SHP77 treated with DMSO at 0.1 percent for 48 hours (cell line): ENCODE measurements at regions not wholly inside any gene's neighbourhood (a gene's known extent, or its start where the extent isn't known, plus 50 kb on each side); places are given as distances from the start of the nearest gene placed in this dataset.

Experiments used
- DNase-seq: peaks from one replicate; lab custom pipeline; 2025; lab: John Stamatoyannopoulos, UW

- no peak for DNase-seq
These were observed 53.0 kb upstream of the RAB18 start for GRCh38 chr10:27451054-27451453.

GRCh38 chr10:27450225-27450624 lies 53.9 kb upstream of the RAB18 start:
- no peak for DNase-seq

- DNase-seq: no peak
These were observed 54.5 kb upstream of the RAB18 start for GRCh38 chr10:27449571-27449970.

GRCh38 chr10:27448921-27449320 lies 55.2 kb upstream of the RAB18 start:
- no peak for DNase-seq

GRCh38 chr10:27447540-27447939 lies 56.6 kb upstream of the RAB18 start:
- no peak for DNase-seq

- DNase-seq: no peak
These were observed 57.8 kb upstream of the RAB18 start for GRCh38 chr10:27446091-27446918.

- no peak for DNase-seq
These were observed 59.0 kb upstream of the RAB18 start for GRCh38 chr10:27445070-27445469.

GRCh38 chr10:27440478-27440877 lies 63.6 kb upstream of the RAB18 start:
- no peak for DNase-seq

GRCh38 chr10:27440021-27440420 lies 64.1 kb upstream of the RAB18 start:
- no peak for DNase-seq

GRCh38 chr10:27439101-27439500 lies 65.0 kb upstream of the RAB18 start:
- DNase-seq: no peak

GRCh38 chr10:27437775-27438174 lies 66.3 kb upstream of the RAB18 start:
- no peak for DNase-seq

GRCh38 chr10:27436710-27437109 lies 67.4 kb upstream of the RAB18 start:
- DNase-seq: no peak

GRCh38 chr10:27433976-27434375 lies 70.1 kb upstream of the RAB18 start:
- no peak for DNase-seq

- DNase-seq: no peak
These were observed 77.1 kb upstream of the RAB18 start for GRCh38 chr10:27426948-27427467.

- DNase-seq: no peak
These were observed 90.2 kb upstream of the RAB18 start for GRCh38 chr10:27413831-27414348.

- no peak for DNase-seq
These were observed 90.7 kb upstream of the RAB18 start for GRCh38 chr10:27413387-27413786.

GRCh38 chr10:27410153-27410552 lies 94.0 kb upstream of the RAB18 start:
- no peak for DNase-seq

GRCh38 chr10:27407271-27407670 lies 96.8 kb upstream of the RAB18 start:
- DNase-seq: no peak

- no peak for DNase-seq
These were observed 104.2 kb upstream of the RAB18 start for GRCh38 chr10:27399871-27400270.

- no peak for DNase-seq
These were observed 110.1 kb upstream of the RAB18 start for GRCh38 chr10:27393961-27394360.

- no peak for DNase-seq
These were observed 111.5 kb upstream of the RAB18 start for GRCh38 chr10:27392606-27393005.

- DNase-seq: no peak
These were observed 112.2 kb upstream of the RAB18 start for GRCh38 chr10:27391916-27392315.

- DNase-seq: no peak
These were observed 112.8 kb upstream of the RAB18 start for GRCh38 chr10:27391325-27391724.

GRCh38 chr10:27390681-27391080 lies 113.4 kb upstream of the RAB18 start:
- DNase-seq: no peak
